ENCODE measurements at regions not wholly inside any gene's neighbourhood (a gene's known extent, or its start where the extent isn't known, plus 50 kb on each side); places are given as distances from the start of the nearest gene placed in this dataset.

DNA sequence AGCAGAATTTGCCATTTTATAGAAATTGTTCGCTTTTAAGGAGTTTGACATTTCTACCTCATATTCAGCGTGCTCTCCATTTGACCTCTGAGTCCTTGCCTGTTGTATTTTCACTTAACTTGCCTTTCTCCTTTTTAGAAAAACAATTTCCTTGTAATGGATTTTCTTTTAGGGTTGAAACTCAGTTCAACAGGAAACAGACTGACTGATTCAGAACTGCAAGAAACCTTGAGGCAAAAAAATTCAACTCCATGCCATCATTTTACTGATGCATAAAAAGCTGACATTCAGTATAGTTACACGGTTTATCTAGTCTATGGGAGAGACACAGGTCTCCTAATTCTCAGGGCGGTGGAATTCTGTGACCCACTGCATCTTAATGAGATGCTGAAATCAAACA, 59.8 kb downstream of the MRPS30 start:
- TF ChIP-seq, protein P1, sequence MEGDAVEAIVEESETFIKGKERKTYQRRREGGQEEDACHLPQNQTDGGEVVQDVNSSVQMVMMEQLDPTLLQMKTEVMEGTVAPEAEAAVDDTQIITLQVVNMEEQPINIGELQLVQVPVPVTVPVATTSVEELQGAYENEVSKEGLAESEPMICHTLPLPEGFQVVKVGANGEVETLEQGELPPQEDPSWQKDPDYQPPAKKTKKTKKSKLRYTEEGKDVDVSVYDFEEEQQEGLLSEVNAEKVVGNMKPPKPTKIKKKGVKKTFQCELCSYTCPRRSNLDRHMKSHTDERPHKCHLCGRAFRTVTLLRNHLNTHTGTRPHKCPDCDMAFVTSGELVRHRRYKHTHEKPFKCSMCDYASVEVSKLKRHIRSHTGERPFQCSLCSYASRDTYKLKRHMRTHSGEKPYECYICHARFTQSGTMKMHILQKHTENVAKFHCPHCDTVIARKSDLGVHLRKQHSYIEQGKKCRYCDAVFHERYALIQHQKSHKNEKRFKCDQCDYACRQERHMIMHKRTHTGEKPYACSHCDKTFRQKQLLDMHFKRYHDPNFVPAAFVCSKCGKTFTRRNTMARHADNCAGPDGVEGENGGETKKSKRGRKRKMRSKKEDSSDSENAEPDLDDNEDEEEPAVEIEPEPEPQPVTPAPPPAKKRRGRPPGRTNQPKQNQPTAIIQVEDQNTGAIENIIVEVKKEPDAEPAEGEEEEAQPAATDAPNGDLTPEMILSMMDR (IDR thresholded peaks at IDR 0.05), result no peak
- no peak for TF ChIP-seq ZFX (IDR thresholded peaks at IDR 0.05; ENCODE audit: borderline replicate concordance)

All from 22Rv1 (cell line).